ENCODE measurements at regions not wholly inside any gene's neighbourhood (a gene's known extent, or its start where the extent isn't known, plus 50 kb on each side); places are given as distances from the start of the nearest gene placed in this dataset.

GRCh38 chr6:168210239-168211105, 109.1 kb downstream of the DACT2 start:
- no peak for DNase-seq

GRCh38 chr6:168209420-168209819, 110.2 kb downstream of the DACT2 start:
- no peak for DNase-seq

- peak; percentile 77 to 90 for DNase-seq
Observed at GRCh38 chr6:168208854-168209253, 110.7 kb downstream of the DACT2 start.

- DNase-seq: no peak
Observed at GRCh38 chr6:168208402-168208801, 111.2 kb downstream of the DACT2 start.

GRCh38 chr6:168207421-168208175, 112.0 kb downstream of the DACT2 start:
- DNase-seq: no peak

- no peak for DNase-seq
Observed at GRCh38 chr6:168206661-168207274, 112.8 kb downstream of the DACT2 start.

GRCh38 chr6:168206186-168206585, 113.4 kb downstream of the DACT2 start:
- no peak for DNase-seq

GRCh38 chr6:168201799-168202198, 117.8 kb downstream of the DACT2 start:
- DNase-seq: no peak

GRCh38 chr6:168201383-168201782, 118.2 kb downstream of the DACT2 start:
- DNase-seq: peak in 1 of 2 experiments; percentile 71

GRCh38 chr6:168200571-168201134, 118.9 kb downstream of the DACT2 start:
- no peak for DNase-seq

- no peak for DNase-seq
Observed at GRCh38 chr6:168198302-168199180, 119.5 kb upstream of the FRMD1 start.

GRCh38 chr6:168197636-168198301, 118.8 kb upstream of the FRMD1 start:
- no peak for DNase-seq

GRCh38 chr6:168196881-168197635, 118.0 kb upstream of the FRMD1 start:
- no peak for DNase-seq

GRCh38 chr6:168196385-168196860, 117.4 kb upstream of the FRMD1 start:
- peak; percentile 24 to 65 for DNase-seq

- DNase-seq: no peak
Observed at GRCh38 chr6:168195712-168196111, 116.7 kb upstream of the FRMD1 start.

GRCh38 chr6:168194732-168195567, 115.9 kb upstream of the FRMD1 start:
- DNase-seq: no peak

- peak in 1 of 2 experiments; percentile 56 for DNase-seq
Observed at GRCh38 chr6:168193816-168194721, 115.1 kb upstream of the FRMD1 start.
